ENCODE measurements at regions not wholly inside any gene's neighbourhood (a gene's known extent, or its start where the extent isn't known, plus 50 kb on each side); places are given as distances from the start of the nearest gene placed in this dataset.
"Not testable (repeated sequence)": the region's sequence is repeated elsewhere in the genome, so short reads cannot be mapped to it uniquely, and the experiment has no call there.

DNA sequence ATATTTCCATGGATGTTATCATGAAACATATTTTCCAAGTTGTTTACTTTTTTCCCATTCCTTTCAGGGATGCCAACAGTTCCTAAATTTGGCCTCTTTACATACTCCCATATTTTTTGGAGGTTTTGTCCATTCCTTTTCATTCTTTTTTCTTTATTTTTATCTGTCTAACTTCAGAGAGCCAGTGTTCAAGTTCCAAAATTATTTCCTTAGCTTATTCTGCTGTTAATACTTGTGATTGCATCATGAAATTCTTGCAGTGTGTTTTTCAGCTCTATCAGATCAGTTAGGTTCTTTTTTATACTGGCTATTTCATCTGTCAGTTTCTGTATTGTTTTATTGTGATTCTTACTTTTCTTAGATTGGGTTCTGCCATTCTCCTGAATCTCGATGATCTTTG is 89.9 kb upstream of the TCF21 start:
- DNase-seq, result no peak

DNA sequence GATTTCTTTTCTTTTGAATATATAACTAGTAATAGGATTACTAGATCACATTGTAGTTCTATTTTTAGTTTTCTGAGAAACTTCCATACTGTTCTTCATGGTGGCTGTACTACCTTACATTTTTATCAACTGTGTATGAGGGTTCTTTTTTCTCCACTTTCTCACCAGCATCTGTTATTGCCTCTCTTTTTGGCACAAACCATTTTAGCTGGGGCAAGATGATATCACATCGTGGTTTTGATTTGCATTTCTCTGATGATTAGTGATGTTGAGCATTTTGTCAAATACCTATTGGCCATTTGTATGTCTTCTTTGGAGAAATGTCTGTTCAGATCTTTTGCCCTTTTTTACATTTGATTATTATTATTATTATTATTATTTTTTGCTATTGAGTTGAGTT is 86.1 kb upstream of the TCF21 start:
- DNase-seq, result no peak

DNA sequence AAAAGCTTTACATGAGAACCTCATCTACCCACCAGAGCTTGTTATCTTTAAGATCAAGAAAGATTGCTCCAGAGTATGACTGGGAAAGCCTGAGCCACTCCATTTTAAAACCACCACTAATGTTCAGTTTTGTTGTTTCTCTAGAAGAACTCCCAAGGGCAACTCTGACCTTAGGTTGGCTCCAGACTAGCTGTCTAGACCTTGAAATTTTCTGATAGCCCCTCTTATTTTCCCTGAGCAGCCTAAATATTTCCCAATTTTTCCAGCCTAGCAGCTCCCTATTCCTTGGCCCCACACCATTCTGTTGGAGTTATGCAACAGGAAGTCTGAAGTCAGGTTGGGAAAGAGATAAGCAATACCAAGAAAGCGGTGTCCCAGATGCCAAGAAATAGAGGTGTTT is 84.6 kb upstream of the TCF21 start:
- DNase-seq, result no peak

DNA sequence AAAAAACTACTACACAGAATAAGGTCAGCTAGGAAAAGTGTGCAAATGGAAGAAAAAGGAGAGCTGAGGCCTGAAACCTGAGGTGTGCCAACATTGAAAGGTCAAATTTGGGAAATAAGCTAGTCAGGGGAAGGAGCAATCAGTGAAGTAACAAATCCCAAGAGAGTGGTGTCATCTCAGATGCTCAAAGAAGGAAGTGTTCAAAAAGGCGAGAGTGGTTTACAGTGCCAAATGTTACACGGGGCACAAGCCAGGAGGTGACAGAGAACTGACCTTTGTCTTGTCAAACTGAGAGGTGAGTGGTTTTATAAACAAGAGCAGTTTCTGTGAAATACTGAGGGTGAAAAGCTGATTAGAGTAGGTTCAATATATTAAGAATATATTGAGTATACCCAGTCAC is 83.0 kb upstream of the TCF21 start:
- DNase-seq, result no peak

DNA sequence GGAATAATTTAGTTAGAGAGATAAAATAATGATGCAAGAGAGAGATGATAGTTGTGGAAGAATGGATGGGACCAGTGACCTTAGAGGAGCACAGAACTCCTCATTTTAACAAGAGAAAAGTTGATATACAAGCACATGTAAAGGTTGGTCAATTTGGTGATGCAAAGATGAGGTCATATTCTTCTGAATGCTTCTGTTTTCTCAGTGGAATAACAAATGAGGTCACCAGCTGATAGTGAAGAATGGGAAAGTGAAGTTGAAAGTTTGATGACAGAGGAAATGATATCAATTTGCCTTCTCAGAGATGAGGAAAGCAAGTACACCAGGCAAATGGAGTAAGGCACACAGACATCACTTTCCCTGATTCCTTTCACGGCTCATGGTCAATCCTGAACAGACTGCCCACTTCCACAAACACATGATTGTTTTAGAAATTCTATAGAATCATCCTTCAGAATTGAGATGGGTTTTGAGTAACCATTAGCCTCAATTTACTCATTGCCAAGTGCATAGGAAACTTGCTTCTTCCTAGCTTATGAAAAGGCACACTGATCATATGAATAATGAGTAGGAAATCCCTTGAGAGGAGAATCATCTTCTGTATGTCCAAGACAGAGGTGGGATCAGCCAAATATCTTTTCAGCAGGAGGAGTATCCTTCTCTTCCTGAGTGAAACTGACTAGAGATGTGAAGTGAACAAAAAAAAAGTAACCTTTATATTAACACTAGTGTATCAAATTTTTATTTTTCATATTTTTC is 82.4 kb upstream of the TCF21 start:
- no peak for DNase-seq

DNA sequence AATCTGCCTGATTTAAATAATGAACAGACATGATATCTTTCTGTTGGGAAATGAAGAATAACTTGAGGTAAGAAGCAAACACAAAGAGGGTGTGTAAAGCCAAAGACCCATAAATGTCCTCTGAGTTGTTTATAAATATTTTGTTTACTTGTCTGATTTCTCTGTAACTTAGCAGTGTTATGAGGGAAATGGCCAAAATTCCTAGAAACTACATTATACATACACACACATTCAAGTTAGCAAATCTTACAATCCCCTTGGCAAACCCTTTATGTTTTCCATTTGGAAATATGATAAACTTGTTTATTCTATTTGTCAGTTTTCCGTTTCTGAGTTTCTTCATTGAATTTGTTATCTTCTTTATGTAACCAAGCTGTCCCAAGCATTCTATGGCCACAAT is 81.4 kb upstream of the TCF21 start:
- peak; percentile 23 for DNase-seq

DNA sequence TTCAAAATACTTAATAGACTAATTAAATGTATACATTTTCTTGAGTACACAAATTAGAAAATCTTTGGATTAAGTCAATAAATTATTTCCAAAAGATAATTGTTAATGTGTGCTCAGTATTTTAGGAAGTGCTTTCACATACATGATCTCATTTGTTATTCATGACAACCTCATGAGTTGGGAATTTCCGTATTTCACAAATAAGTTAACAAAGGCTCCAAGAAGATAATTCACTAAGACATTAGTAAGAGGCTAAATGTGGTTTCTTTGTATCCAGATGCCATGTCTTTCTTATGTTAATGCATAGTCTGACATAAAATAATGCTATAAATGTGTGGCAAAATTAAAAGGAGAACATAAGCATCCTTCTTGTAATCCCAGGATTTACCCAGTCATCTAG is 79.5 kb upstream of the TCF21 start:
- DNase-seq, result no peak

DNA sequence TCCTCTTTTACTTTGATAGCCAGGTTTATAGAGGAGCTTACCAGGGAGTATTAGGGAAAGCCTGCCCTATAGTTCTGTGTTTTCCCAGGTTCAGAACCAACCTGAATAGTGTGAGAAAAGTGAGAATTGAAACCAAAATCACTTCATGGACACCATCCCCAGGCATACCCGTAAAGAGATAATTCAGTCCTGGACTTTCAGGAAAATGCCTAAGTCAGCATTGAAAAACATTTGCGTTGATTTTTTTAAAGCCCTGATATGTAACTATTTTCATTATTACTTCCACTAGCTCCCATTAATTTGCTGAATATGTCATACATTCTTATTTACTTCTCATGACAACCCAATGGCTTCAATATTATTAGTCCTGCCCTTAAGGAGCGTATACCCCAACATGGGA is 77.4 kb upstream of the TCF21 start:
- DNase-seq, result no peak

DNA sequence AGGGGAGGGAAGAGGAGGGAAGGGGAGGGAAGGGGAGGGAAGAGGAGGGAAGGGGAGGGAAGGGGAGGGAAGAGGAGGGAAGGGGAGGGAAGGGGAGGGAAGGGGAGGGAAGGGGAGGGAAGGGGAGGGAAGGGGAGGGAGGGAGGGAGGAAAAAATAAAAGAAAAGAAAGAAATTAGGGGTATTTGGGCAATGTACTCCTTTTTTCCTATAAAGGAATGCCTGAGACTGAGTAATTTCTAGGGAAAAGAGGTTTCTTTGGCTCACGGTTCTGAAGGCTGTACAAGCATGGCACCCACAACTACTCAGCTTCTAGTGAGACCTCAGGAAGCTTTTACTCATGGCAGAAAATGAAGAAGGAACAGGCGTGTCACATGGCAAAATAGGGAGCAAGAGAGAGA is 76.5 kb upstream of the TCF21 start:
- DNase-seq, result not testable (repeated sequence)

DNA sequence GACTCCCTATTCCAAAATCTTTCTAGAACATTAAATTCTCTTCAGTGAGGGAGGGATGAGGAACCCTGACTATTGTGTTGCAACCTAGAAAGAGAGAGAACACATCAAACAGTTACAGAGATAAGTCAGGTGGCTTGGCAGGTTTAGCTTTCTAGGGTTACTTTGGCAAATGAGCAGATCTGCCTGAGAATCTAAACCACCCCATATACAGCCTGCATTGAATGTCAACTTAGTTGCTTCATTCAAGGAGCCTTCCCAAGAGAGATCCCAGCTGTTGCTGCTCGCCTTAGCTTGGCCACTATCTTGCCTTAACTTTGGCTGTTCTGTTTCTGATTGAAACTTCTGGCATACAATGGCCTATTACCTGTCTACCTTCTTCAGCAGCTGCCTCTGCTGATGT is 74.7 kb upstream of the TCF21 start:
- no peak for DNase-seq

DNA sequence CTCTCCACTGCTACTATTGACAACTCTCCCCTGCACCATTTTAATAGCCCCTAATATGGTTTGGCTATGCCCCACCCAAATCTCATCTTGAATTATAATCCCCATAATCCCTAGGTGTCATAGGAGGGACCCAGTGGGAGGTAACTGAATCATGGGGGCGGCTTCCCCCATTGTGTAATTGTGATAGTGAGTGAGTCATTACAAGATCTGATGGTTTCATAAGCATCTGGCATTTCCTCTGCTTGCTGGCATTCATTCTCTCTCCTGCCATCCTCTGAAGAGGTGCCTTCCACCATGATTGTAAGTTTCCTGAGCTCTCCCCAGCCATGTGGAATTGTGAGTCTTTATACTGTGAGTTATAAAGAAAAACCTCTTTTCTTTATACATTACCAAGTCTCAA is 74.1 kb upstream of the TCF21 start:
- no peak for DNase-seq

DNA sequence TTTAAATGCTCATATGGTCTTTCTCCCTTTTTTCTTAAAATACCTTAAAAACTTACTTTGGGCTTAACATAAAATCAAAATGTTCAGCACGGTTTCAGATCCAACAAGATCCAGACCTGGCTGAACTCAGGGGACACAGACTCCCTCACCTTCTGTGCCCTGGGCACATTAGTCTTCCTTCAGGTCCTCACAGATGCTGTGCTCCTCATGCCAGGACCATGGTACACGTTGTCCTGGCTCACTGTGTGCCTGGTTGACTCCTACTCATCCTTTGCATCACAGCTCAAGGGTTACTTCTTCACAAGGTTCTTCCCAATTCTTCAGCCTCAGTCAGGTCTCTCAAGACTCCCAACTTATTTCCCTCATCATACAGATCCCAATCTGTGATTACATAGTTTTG is 73.6 kb upstream of the TCF21 start:
- no peak for DNase-seq

DNA sequence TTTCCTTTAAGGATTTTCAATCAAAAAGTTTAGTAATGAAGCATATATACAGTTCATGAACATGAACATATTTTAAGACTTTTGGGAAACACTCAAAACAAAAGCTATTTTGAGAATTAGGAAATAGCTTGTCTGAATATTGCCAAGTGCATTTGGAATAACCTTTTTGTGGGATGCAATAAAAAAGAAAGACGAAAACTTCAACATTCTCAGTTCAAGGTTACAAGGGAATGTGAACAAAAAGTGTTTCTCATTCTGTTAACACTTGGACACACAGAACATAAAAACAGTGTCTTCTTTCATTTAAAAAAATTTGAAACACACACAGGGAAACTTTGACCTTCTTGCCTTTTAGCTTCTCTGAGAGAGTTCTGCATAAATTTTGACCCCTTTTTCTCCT is 72.7 kb upstream of the TCF21 start:
- DNase-seq, result peak; percentile 35

DNA sequence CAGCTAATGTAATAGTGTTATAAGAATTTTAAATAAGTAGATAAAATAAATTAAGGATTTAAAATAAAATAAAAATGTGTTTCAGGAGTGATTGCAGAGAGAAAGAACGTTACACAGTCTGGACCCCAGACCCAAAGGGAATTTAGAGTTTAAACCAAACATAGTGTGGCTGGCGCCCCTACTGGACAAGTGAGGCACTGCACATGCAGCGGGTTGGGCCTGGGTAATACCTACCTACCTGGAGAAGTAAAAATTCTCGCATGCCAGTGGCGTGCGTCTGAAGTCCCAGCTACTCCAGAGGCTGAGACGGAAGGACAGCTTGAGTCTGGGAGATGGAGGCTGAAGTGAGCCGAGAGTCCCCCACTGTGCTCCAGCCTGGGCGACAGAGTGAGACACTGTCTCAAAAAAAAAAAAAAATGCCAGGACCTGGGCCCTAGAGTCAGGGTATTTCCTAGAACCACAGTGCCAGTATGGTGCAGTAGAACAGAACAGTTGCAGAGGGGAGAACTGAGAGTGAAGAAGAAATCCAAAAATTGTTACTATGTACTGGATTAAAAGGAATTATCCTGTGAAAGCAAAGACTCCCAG is 71.4 kb upstream of the TCF21 start:
- DNase-seq, result no peak

DNA sequence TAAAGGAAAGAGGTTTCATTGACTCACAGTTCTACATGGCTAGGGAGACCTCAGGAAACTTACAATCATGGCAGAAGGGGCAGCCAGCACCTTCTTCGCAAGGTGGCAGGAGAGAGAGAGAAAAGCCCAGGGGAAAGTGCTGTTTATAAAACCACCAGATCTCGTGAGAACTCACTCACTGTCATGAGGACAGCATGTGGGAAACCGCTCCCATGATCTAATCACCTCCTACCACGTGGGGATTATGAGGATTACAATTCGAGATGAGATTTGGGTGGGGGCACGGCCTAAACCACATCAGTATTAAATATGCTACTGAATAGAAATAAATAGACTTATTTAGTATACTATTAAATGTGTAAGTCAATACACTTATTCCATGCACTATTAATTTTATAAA is 70.6 kb upstream of the TCF21 start:
- no peak for DNase-seq

DNA sequence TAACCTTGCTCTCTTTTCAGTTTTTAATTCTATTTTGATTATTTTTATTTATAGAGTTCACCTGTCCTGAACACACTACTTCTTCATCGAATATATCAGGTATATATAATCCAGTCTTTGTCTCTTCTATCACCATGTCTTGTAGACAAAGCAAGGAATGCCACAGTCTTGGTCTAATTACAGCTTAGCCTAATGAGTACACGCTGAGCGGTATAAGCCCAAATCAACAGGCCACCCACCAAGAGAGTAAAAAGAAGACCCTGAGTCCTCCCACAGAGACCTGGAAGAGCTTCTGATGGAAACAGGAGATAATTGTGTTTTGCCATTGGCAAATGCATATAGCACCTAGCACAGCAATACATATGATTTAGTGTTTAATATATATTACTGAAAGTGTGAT is 68.7 kb upstream of the TCF21 start:
- no peak for DNase-seq

DNA sequence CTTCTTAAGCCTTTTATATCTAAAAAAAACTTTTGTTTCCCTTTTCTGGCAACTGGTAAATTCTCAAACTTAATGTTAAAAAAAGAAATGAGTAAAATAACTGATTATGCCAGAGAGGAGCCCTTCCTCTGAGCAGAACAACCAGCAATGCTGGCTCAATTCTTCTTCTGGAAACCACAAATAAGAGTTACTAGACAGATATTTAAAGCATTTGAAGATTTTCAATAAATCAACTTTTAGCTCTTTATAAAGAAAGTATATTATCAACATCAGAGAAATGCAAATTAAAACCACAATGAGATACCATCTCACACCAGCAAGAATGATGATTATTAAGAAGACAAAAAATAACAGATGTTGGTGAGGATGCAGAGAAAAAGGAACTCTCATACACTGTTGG is 61.1 kb upstream of the TCF21 start:
- DNase-seq, result no peak

DNA sequence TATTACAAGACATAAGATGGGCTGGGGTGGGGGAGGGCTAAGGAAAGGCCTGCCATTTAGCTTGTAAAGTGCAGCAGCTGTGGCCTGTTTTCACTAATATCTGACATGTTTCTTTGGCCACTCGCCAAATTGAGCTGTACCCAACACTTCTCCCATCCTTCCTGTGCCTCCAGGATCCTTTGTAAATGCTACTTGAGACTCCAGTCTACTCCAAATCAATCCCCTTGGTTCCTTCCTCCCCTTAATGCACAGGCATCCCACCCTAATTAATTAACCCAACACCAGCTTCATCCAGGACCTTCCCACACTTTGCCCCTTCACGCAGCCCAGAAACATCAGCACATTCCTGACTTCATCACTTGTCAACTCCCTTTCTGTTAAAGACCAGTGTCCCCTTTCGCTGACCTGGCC is 55.0 kb upstream of the TCF21 start:
- DNase-seq, result no peak

DNA sequence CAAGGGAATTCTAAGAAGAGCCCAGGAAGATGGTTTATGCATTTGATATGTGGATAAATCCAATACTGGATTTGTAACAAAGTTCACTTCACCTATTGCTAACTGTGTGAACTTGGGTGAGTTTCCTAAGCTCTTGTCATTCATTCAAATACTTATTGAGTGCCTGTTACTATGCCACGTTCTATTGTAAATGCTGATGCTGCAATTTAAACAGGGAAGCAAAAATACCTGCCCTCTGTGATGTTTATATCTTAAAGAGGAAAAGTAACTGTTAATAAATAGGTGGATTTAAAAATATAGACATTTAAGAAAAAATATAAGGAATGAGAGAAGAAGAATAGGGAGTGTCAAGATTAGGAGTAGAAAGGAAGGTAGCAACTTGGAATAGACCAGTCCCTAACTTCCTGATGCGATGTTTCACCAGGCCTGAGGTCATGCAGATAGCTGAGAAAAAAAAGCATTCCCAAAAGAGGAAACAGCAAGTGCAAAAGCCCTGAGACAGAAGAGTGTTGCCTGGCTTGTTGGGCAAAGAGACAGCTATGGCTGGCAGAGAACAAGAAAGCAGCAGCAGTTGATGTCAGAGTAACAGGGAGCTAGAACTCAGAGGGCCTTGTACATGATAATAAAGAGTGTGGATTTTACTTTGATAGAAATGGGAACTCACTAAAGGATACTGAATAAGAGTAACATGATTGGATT is 54.3 kb upstream of the TCF21 start:
- DNase-seq, result no peak

DNA sequence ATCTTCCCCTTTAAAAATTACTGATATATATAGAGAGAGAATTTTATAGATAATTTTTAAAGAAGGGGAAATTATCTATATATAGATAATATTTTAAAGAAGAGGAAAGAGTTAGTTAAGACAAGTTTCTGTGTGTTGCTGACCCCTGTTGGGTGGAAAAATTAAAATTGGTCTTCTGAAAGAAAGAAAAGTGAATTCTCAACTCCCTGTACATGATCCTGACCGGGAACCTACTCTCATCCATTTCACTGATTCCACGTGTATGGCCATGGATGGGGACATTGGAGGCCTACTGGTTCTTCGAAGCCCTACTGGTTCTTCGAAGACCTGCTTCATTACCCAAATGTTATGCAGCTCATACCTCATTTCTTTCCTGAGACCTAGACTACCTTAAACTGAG is 53.0 kb upstream of the TCF21 start:
- no peak for DNase-seq

DNA sequence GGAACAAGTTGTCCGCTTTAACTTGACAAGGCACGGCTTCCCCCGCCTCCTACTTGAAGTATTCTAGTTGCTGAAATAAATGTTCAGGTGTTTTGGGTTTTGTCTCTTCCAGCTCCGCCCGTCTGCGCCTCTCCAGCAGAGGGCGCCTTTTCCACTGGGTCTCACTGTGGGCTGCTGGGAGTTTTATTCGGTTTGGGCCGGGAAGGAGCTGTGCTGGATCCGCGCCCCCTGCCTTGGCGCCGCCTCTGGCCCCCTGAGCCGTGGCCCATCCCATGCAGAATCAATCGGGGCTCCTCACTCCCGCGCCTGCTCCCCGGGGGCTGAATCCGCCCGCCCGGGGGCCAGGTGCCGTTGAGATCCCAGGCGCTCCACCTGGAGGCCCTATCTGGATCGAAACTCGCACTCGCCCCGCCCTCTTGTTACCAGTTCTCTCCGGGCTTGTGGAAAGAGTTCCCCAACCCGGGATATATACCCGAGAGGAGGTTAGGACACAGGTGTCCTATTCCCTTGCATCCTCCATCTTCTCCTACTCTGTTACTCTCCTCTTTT is 51.0 kb upstream of the TCF21 start:
- DNase-seq, result no peak
